Retina (tissue), 1 donor: ENCODE measurements at regions not wholly inside any gene's neighbourhood (a gene's known extent, or its start where the extent isn't known, plus 50 kb on each side); places are given as distances from the start of the nearest gene placed in this dataset.
A peak's percentile ranks its signal among the peaks of the same experiment; 100 is the strongest.
"Not testable (repeated sequence)": the region's sequence is repeated elsewhere in the genome, so short reads cannot be mapped to it uniquely, and the experiment has no call there.

Experiments
- DNase-seq: peaks from one replicate; pipeline ENCODE4 v3.0.0-alpha.2; 2016

GRCh38 chr6:168842632-168843212, 401.7 kb downstream of the SMOC2 start:
- not testable (repeated sequence) for DNase-seq

- no peak for DNase-seq
Measured at GRCh38 chr6:168841609-168842278, 400.8 kb downstream of the SMOC2 start.

- not testable (repeated sequence) for DNase-seq
Measured at GRCh38 chr6:168840932-168841331, 399.9 kb downstream of the SMOC2 start.

GRCh38 chr6:168840299-168840698, 399.3 kb downstream of the SMOC2 start:
- not testable (repeated sequence) for DNase-seq

- no peak for DNase-seq
Measured at GRCh38 chr6:168838037-168838399, 397.0 kb downstream of the SMOC2 start.

- no peak for DNase-seq
Measured at GRCh38 chr6:168837254-168838036, 396.5 kb downstream of the SMOC2 start.

- no peak for DNase-seq
Measured at GRCh38 chr6:168835991-168836390, 395.0 kb downstream of the SMOC2 start.

- no peak for DNase-seq
Measured at GRCh38 chr6:168834801-168835200, 393.8 kb downstream of the SMOC2 start.

- DNase-seq, result no peak
Measured at GRCh38 chr6:168834042-168834587, 393.1 kb downstream of the SMOC2 start.

GRCh38 chr6:168828800-168829199, 387.8 kb downstream of the SMOC2 start:
- no peak for DNase-seq

- no peak for DNase-seq
Measured at GRCh38 chr6:168828035-168828434, 387.1 kb downstream of the SMOC2 start.

GRCh38 chr6:168827586-168827871, 386.5 kb downstream of the SMOC2 start:
- DNase-seq, result no peak

- DNase-seq, result no peak
Measured at GRCh38 chr6:168826726-168827585, 386.0 kb downstream of the SMOC2 start.

GRCh38 chr6:168826078-168826390, 385.1 kb downstream of the SMOC2 start:
- no peak for DNase-seq

- DNase-seq, result no peak
Measured at GRCh38 chr6:168825226-168826077, 384.5 kb downstream of the SMOC2 start.

- peak; percentile 14 for DNase-seq
Measured at GRCh38 chr6:168823397-168824212, 382.6 kb downstream of the SMOC2 start.

GRCh38 chr6:168822376-168822775, 381.4 kb downstream of the SMOC2 start:
- no peak for DNase-seq

GRCh38 chr6:168819546-168819945, 378.6 kb downstream of the SMOC2 start:
- DNase-seq, result no peak

- no peak for DNase-seq
Measured at GRCh38 chr6:168817558-168818159, 376.7 kb downstream of the SMOC2 start.

GRCh38 chr6:168815229-168815628, 374.2 kb downstream of the SMOC2 start:
- no peak for DNase-seq

GRCh38 chr6:168808232-168808631, 367.2 kb downstream of the SMOC2 start:
- DNase-seq, result no peak
